Right lobe of liver (tissue), 6 donors: ENCODE measurements at regions not wholly inside any gene's neighbourhood (a gene's known extent, or its start where the extent isn't known, plus 50 kb on each side); places are given as distances from the start of the nearest gene placed in this dataset.

Source experiments
- ATAC-seq, 4 donors: fragments of 200-7000 bp; cut with Tn5 transposase; one replicate each; pipeline ENCODE4 v1.9.1; 2020; ENCODE audit warnings: mild to moderate bottlenecking in 4 of 4, moderate library complexity in 4 of 4
- DNase-seq, 3 donors: peaks; one replicate each; pipeline ENCODE4 v3.0.0-alpha.2; 2020
- H3K27ac ChIP-seq, 3 donors: fragments of 200-600 bp; one replicate each; pipeline ENCODE4 v1.8.0; 2022
- H3K27me3 ChIP-seq, 2 donors: fragments of 200-600 bp; one replicate each; pipeline ENCODE4 v1.8.0; 2022
- H3K36me3 ChIP-seq, 4 donors: fragments of 200-600 bp; sonication (generic) in 1 of 4; one replicate each; pipeline versions ENCODE4 v1.5.1 to v1.8.0; 2017 to 2022; ENCODE audit warnings: control low read depth in 1 of 4
- H3K4me1 ChIP-seq, 4 donors: fragments of 200-600 bp; sonication (generic) in 1 of 4; one replicate each; pipeline versions ENCODE4 v1.5.1 to v1.8.0; 2017 to 2022; ENCODE audit warnings: control low read depth in 1 of 4
- H3K4me3 ChIP-seq, 3 donors: fragments of 200-600 bp; one replicate each; pipeline ENCODE4 v1.8.0; 2022
- H3K9me3 ChIP-seq, 4 donors: fragments of 200-600 bp; sonication (generic) in 1 of 4; one replicate each; pipeline versions ENCODE4 v1.5.1 to v1.8.0; 2017 to 2022; ENCODE audit warnings: control low read depth in 1 of 4
- CTCF ChIP-seq, 4 donors: fragments of 200-600 bp in 3 of 4; fragments of 450-650 bp in 1 of 4; IDR thresholded peaks; one replicate each; pipeline versions ENCODE4 v1.5.1 to v1.8.0; 2016 to 2022; ENCODE audit warnings: antibody characterized with exemption in 4 of 4, mild to moderate bottlenecking in 2 of 4
- POLR2A ChIP-seq: fragments of 450-650 bp; IDR thresholded peaks from one replicate; pipeline ENCODE4 v1.6.1; 2017; ENCODE audit warnings: antibody characterized with exemption, mild to moderate bottlenecking
- WGBS: methylation state at CpG from one replicate; pipeline ENCODE4 v1.1.6; 2018; ENCODE audit warnings: low coverage, low lambda C conversion rate; ENCODE audit not compliant: insufficient coverage; ENCODE audit errors: missing lambda C conversion rate; 5-methylcytosine and 5-hydroxymethylcytosine counted together
- intact Hi-C, 2 donors: fragments of 100-400 bp; cut with DNase I; formaldehyde crosslinking; loops; one replicate each; pipeline versions ENCODE4 v1.11.2 to v1.14.1; 2022
- donor health status: DM: no; HTN: yes; CAD: no.
- donor health status: DM: no; HTN: no; CAD: no.
- donor health status: DM: no; HTN: no; CAD: no.
- donor health status: DM: no; HTN: yes; CAD: no.
- donor health status: DM: no; HTN: yes; CAD: no.

- TF ChIP-seq POLR2A (no peak), CTCF (IDR thresholded peaks at IDR 0.05) (no peak)
- no peaks in the 10 kb centered on the region for H3K36me3 ChIP-seq
- no peak for DNase-seq
- H3K9me3 ChIP-seq, result no peaks in the 10 kb centered on the region
- intact Hi-C loops, result no loop called here
- no peak overlapping the region for H3K27ac ChIP-seq
- no peaks in the 10 kb centered on the region for H3K27me3 ChIP-seq
- ATAC-seq, result no peak
- peaks cover 0 to 5% (median 0%) of the 10 kb centered on the region in 4 donors for H3K4me1 ChIP-seq
- no peak overlapping the region for H3K4me3 ChIP-seq
- WGBS, result 61% methylated on average over 3 of the region's 5 CpGs
Observed at GRCh38 chr10:118952493-118953295, 76.8 kb upstream of the NANOS1 start.

GRCh38 chr10:118953598-118954393, 75.7 kb upstream of the NANOS1 start:
- H3K27ac ChIP-seq, result no peak overlapping the region
- no peak for ATAC-seq
- TF ChIP-seq POLR2A (no peak), CTCF (IDR thresholded peaks at IDR 0.05) (no peak)
- intact Hi-C loops, result no loop called here
- DNase-seq, result no peak
- H3K9me3 ChIP-seq, result no peaks in the 10 kb centered on the region
- 47% methylated on average over 3 of the region's 3 CpGs for WGBS
- peaks cover 0 to 8% (median 0%) of the 10 kb centered on the region in 4 donors for H3K4me1 ChIP-seq
- no peaks in the 10 kb centered on the region for H3K36me3 ChIP-seq
- no peaks in the 10 kb centered on the region for H3K27me3 ChIP-seq
- H3K4me3 ChIP-seq, result no peak overlapping the region

- WGBS, result 54% methylated on average over 3 of the region's 3 CpGs
Observed at GRCh38 chr10:118955531-118955930, 74.0 kb upstream of the NANOS1 start.

More at GRCh38 chr10:118955531-118955930, 74.0 kb upstream of the NANOS1 start:
- TF ChIP-seq POLR2A (no peak), CTCF (IDR thresholded peaks at IDR 0.05) (no peak)
- H3K27ac ChIP-seq, result no peak overlapping the region
- no peak overlapping the region for H3K4me3 ChIP-seq
- no peaks in the 10 kb centered on the region for H3K36me3 ChIP-seq
- intact Hi-C loops, result no loop called here
- H3K27me3 ChIP-seq, result no peaks in the 10 kb centered on the region
- no peak for DNase-seq
- peaks cover 0 to 11% (median 0%) of the 10 kb centered on the region in 4 donors for H3K4me1 ChIP-seq
- H3K9me3 ChIP-seq, result no peaks in the 10 kb centered on the region
- ATAC-seq, result no peak
